NCI-H345 treated with DMSO at 0.1 percent for 48 hours (cell line): ENCODE measurements at regions not wholly inside any gene's neighbourhood (a gene's known extent, or its start where the extent isn't known, plus 50 kb on each side); places are given as distances from the start of the nearest gene placed in this dataset.
"Not testable (repeated sequence)": the region's sequence is repeated elsewhere in the genome, so short reads cannot be mapped to it uniquely, and the experiment has no call there.

Experiments used
- DNase-seq: peaks from one replicate; lab custom pipeline; 2025; ENCODE audit not compliant: unreplicated experiment; lab: John Stamatoyannopoulos, UW

DNA sequence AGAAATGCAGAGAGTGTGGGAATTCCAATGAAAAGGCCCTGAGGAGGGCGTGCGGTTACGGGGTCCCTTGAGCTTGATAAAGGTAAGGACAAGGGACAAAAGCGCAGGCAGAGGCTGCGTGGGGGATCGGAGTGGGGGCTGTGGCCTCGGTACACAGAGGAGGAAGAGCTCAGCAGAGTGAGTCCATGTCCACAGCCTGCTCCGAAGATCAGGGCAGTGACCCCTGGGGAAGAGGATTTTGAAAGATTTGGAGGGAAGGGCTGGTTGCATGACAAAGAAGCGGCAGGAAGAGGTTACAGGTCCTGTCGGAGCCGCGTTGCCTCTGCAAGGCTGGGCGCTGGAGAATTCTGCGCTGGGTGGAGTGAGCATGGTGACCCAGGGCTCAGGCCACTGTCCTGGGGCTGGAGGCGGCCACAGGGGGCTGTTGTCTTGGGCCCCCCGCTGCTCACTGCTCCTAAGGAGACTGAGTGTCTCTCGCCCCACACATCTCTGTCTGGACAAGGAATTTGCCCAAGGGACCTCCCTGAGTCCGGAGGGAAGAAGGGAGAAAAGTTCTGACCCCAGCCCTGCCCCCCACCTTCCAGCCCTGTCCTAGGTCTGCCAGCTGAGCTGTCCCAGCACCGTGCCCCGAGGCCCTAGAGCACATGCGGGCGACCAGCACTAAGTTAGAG, 69.8 kb upstream of the INSIG1 start:
- no peak for DNase-seq

DNA sequence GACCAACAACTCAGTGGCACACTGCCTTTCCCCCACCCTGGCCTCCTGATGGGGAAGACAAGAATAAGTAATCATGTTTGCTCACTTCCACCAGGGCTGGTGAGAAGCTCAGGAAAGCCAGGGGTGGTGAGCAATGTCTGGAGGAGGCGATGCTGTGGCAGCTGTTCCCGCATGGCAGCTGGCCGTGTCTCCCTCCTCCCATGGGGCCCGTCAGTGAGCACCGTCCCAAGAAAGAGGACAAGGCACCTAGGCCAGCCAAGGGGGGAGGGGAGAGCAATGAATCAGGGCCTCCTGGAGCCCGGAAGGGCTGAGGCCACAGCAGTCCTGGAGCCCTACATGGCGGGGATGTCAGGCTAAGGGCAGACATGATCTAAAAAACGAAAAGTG, 69.2 kb upstream of the INSIG1 start:
- DNase-seq: no peak

- no peak for DNase-seq
Observed at GRCh38 chr7:155228894-155229293, 68.8 kb upstream of the INSIG1 start.

DNA sequence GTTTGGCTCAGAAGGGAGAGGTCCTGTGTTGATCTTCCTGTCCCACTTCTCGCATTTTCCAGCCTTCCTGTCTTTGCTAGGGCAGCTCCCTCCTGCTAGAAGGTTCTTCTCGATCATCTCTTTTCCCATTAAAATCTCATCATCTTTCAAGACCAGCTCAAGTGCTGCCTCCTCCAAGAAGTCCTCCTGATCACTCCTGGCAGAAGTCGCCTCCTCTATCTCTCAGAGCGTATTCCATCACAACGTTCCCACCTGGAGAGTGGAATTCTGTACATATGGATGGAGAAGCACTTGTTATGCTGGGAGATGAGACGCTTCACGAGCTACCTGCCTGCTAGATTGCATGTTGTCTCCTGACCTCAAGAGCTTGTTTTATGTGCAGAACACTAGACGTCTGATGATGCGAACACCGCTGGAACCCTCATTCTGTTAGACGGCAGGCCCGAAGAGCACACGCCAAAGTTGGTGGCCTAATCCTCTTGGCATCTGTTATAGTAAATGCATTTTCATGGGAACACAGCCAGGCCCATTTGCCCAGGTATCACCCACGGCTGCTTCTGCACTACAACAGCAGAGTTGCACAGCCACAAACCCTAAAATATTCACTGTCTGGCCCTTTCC, 68.0 kb upstream of the INSIG1 start:
- no peak for DNase-seq

- no peak for DNase-seq
Observed at GRCh38 chr7:155230169-155230593, 67.5 kb upstream of the INSIG1 start.

DNA sequence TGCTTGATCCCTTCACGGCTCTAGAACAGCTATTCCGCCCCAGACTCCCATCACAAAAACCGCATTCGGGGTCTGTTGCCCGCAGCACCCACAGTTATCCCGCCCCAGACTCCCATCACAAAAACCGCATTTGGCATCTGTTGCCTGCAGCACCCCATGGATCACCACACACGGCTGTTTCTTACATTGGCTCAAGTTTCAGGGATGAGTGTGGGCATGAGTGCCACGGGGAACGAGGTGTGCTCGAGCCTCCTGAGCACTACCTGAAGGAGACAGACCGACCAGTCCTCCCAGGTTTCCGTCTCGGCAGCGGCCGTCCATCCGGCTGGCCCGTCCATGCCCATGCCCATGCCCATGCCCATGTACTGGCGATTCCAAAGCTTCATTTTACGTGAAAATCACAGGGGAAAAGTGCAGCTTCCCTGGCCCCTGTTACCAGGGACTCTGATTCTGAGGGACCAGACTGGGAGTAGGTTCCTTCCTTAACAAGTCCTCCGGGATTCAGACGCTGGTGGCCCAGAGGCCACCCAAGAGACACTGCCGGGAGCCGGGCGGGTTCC, 66.4 kb upstream of the INSIG1 start:
- DNase-seq: no peak

GRCh38 chr7:155231941-155232340, 65.7 kb upstream of the INSIG1 start:
- DNase-seq: no peak

- DNase-seq: no peak
Observed at GRCh38 chr7:155232911-155233310, 64.8 kb upstream of the INSIG1 start.

- no peak for DNase-seq
Observed at GRCh38 chr7:155233311-155234157, 64.1 kb upstream of the INSIG1 start.

- no peak for DNase-seq
Observed at GRCh38 chr7:155234158-155234492, 63.6 kb upstream of the INSIG1 start.

DNA sequence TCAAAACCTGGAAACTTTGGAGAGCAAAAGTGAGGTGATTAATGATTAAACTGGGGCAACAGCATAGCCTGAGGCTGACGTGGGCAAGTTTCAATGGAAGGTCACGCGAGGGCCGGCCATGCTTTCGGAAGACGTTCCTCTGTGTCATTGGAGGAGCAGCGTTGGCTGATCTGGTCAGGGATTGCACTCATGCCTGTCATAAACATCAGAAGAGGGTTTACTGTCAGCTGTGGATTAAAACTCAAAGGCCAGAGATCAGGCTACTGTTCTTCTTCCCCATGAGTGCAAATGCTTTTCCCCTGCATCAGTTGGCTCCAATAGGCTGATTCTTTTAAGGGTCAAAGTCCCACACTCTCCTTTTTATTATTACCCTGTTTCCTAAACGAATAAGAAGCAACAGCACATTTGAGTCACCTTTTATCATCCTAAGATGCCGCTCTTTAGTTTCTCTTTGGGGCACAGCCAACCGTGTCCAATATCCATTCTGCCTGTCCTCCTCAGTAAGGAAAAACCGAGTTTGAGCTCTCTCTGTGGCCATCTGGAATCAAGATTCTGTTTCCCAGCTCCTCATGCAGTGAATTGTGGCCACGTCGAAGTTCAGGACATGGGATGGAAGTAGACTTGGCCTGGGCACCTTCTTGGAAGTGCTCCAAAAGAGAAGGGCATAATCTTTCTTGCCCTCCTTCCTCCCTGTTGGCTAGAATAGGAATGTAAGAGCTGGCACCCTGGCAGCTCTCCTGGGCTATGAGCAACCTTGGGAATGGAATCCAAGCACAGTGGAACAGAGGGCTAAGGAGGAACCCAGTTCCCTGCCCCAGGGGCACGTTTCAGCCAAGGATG, 62.5 kb upstream of the INSIG1 start:
- DNase-seq: no peak

DNA sequence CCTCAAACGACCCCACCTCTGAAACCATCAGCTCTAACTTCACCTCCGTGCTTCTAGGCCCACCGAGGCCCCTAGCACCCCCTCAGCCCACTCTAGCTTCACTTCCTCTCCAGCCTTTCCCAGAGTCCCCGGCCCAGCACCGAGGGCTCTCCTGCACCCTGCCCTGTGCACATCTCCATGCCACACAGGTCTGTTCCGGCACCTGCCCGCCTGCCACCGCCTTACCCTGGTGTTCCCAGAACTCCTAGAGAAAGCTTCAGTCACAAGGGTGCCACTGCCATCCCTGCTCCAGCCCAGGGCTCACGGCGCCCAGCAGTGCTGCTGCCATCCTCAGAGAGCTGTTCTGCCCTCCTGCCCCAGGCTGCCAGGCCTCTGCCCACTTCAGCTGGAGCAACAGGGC, 61.3 kb upstream of the INSIG1 start:
- DNase-seq: no peak

DNA sequence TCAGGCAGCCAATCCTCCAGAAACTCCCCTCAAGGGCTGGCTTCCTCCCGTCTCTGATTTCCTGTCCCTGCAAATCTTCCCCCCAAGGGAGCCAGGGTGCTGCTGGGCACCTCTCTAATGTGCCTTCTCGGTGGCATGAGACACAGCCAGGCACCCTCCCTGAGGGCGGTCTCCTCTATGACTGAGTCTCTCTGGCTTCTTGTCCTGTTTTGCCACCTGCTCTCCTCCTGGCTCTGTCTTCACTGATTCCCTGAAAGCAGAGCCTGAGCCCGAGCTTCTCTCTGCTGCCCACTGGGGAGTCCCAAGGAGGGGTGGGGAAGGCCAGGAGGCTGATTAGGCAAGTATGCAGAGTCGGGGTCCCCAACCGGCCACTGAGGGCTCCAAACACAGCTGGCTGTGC, 60.4 kb upstream of the INSIG1 start:
- no peak for DNase-seq

DNA sequence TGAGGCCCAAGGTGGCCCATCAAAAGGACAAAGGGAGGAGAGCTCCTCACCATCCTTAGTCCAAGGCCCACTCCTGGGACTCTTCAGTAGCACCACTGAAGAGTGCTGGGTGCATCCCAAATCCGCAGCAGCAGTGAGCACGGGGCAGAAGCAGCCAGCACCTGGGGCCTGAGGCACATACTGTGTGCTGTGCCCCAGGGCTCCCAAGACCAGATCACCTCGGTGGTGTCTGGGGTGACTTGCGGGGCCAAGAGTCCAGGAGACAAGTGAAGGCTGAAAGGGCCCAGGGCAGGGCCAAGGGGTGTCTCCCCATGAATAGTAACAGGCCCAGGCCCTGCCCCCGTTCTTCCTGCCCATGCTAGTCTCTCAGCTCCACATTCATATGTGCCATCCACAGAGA, 59.9 kb upstream of the INSIG1 start:
- DNase-seq: no peak

GRCh38 chr7:155239431-155240087, 58.1 kb upstream of the INSIG1 start:
- not testable (repeated sequence) for DNase-seq

GRCh38 chr7:155244675-155245074, 53.0 kb upstream of the INSIG1 start:
- DNase-seq: no peak

GRCh38 chr7:155247479-155248365, 50.0 kb upstream of the INSIG1 start:
- no peak for DNase-seq
